ENCODE measurements at regions not wholly inside any gene's neighbourhood (a gene's known extent, or its start where the extent isn't known, plus 50 kb on each side); places are given as distances from the start of the nearest gene placed in this dataset.

DNA sequence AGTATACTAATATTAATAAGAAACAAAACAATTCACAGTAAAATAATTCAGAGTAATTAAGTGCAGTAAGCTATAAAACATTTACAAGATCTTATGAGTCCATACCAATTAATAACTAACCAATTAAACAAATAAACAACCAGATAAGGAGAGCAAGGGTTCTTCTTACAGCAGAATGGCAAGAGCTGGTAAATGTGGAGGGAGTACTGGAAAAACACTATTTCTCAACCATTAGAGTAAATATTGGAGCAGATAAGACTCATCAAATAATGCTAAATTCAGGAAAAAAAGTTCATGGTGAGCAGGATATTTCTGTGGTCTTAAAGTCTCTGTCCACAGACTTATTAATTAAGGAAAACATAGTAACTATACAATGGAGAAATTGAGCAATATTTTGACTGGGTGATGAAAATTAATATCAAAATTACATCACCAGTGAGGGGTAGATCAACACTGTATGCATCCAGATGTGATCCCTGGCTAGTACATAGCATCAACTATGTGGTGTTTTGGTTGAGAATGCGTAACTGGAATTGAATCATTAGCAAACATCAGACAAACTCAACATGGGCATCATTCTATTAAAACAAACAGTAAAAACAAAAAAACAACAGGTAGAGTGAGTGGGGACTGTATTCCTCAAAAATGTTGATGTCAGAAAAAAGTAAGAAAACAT is 1376.7 kb downstream of the PCDH19 start:
- Mint-ChIP-seq H3K27ac (ENCODE audit: unreplicated experiment) (no peak overlapping the region), H3K4me1 (ENCODE audit: low read depth, unreplicated experiment) (no peaks in the 10 kb centered on the region), H3K9me3 (ENCODE audit: unreplicated experiment) (no peaks in the 10 kb centered on the region), H3K36me3 (ENCODE audit: insufficient read depth, unreplicated experiment) (no peaks in the 10 kb centered on the region), H3K4me3 (ENCODE audit: unreplicated experiment) (no peak overlapping the region), H3K27me3 (ENCODE audit: insufficient read depth, unreplicated experiment) (no peaks in the 10 kb centered on the region)
- POLR2A ChIA-PET = no interaction called here
- H3K4me1 ChIP-seq = no peaks in the 10 kb centered on the region
- DNase-seq = no peak
- no peaks in the 10 kb centered on the region for H3K9me3 ChIP-seq
- intact Hi-C loops (cut with micrococcal nuclease; ENCODE audit: unreplicated experiment) = no loop called here
- BruUV-seq (replicated peaks) = no TSS peak
- H3K4me3 ChIP-seq (ENCODE audit: low read depth, low read length) = no peak overlapping the region
- H3K36me3 ChIP-seq (ENCODE audit: control insufficient read depth, insufficient read depth, low read length) = no peaks in the 10 kb centered on the region
- CTCF ChIA-PET = no interaction called here
- no peak for TF ChIP-seq CTCF (IDR thresholded peaks at IDR 0.05; ENCODE audit: insufficient read depth in 1 of 2, low read depth in 1 of 2, low read length in 1 of 2, severe bottlenecking in 1 of 2, unreplicated experiment in 1 of 2)
- H3K27me3 ChIP-seq (replicated peaks; ENCODE audit: control insufficient read depth, insufficient read depth, low read length) = no peaks in the 10 kb centered on the region

DNA sequence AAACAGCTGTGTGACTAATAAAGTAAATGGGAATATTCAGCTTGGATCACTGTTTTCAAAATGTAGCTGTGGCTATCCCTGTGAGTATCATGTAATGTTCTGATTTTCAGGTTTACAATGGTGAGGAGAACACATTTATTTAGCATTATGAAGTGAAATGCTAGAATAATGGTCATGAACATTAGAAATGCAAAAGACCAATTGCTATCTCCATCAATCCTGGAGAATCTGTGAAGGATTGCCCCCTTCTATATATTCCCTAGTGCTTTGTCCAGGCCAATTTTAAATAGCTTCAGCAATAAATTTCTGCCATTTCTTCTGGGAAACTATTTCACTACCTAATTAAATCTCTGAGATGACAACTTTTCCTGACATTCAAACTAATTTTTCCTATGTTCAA is 1399.1 kb downstream of the PCDH19 start:
- Histone ChIP-seq H3K27me3 (replicated peaks; ENCODE audit: control insufficient read depth, insufficient read depth, low read length) (no peaks in the 10 kb centered on the region), H3K4me1 (no peaks in the 10 kb centered on the region), H3K36me3 (ENCODE audit: control insufficient read depth, insufficient read depth, low read length) (no peaks in the 10 kb centered on the region), H3K4me3 (ENCODE audit: low read depth, low read length) (no peak overlapping the region), H3K9me3 (no peaks in the 10 kb centered on the region)
- Mint-ChIP-seq H3K36me3 (ENCODE audit: insufficient read depth, unreplicated experiment) (no peaks in the 10 kb centered on the region), H3K27ac (ENCODE audit: unreplicated experiment) (no peak overlapping the region), H3K4me3 (ENCODE audit: unreplicated experiment) (no peak overlapping the region), H3K4me1 (ENCODE audit: low read depth, unreplicated experiment) (no peaks in the 10 kb centered on the region), H3K27me3 (ENCODE audit: insufficient read depth, unreplicated experiment) (no peaks in the 10 kb centered on the region), H3K9me3 (ENCODE audit: unreplicated experiment) (no peaks in the 10 kb centered on the region)
- no TSS peak for BruUV-seq (replicated peaks)
- intact Hi-C loops (cut with micrococcal nuclease; ENCODE audit: unreplicated experiment) = no loop called here
- ChIA-PET CTCF (no interaction called here), POLR2A (no interaction called here)
- DNase-seq = no peak
- TF ChIP-seq CTCF (IDR thresholded peaks at IDR 0.05; ENCODE audit: insufficient read depth in 1 of 2, low read depth in 1 of 2, low read length in 1 of 2, severe bottlenecking in 1 of 2, unreplicated experiment in 1 of 2) = no peak

DNA sequence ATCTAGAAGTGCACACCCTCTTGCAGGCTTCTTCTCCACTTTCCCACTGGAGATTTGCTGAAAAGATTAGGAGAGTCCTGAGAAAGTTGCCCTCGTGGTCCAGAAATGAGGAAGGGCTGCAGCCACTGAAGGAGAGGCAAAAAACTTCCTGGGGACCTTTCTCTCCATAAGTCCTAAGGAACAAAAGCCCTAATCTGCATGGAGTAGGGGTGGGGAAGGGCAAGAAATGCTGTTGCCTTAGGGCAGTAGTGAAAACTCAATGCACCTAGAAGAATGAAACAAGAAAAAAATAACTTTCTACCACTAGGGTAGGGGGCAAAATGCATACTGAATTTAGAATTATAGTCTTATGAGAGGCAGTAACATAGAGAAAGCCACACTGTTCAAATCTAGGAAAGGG is 1408.8 kb downstream of the PCDH19 start:
- no peak overlapping the region for H3K4me3 ChIP-seq (ENCODE audit: low read depth, low read length)
- BruUV-seq (replicated peaks) = no TSS peak
- no peaks in the 10 kb centered on the region for H3K36me3 ChIP-seq (ENCODE audit: control insufficient read depth, insufficient read depth, low read length)
- Mint-ChIP-seq H3K4me3 (ENCODE audit: unreplicated experiment) (no peak overlapping the region), H3K4me1 (ENCODE audit: low read depth, unreplicated experiment) (no peaks in the 10 kb centered on the region), H3K36me3 (ENCODE audit: insufficient read depth, unreplicated experiment) (no peaks in the 10 kb centered on the region), H3K9me3 (ENCODE audit: unreplicated experiment) (no peaks in the 10 kb centered on the region), H3K27ac (ENCODE audit: unreplicated experiment) (no peak overlapping the region), H3K27me3 (ENCODE audit: insufficient read depth, unreplicated experiment) (no peaks in the 10 kb centered on the region)
- no peaks in the 10 kb centered on the region for H3K9me3 ChIP-seq
- intact Hi-C loops (cut with micrococcal nuclease; ENCODE audit: unreplicated experiment) = no loop called here
- no peaks in the 10 kb centered on the region for H3K4me1 ChIP-seq
- TF ChIP-seq CTCF (IDR thresholded peaks at IDR 0.05; ENCODE audit: insufficient read depth in 1 of 2, low read depth in 1 of 2, low read length in 1 of 2, severe bottlenecking in 1 of 2, unreplicated experiment in 1 of 2) = no peak
- no peak for DNase-seq
- H3K27me3 ChIP-seq (replicated peaks; ENCODE audit: control insufficient read depth, insufficient read depth, low read length) = no peaks in the 10 kb centered on the region
- ChIA-PET CTCF (no interaction called here), POLR2A (no interaction called here)
